Glomerular endothelial cell (primary cell): ENCODE measurements at regions not wholly inside any gene's neighbourhood (a gene's known extent, or its start where the extent isn't known, plus 50 kb on each side); places are given as distances from the start of the nearest gene placed in this dataset.
"Not testable (repeated sequence)": the region's sequence is repeated elsewhere in the genome, so short reads cannot be mapped to it uniquely, and the experiment has no call there.

Experiments
- DNase-seq: peaks from one replicate; pipeline ENCODE4 v3.0.0-alpha.2; 2011; ENCODE audit warnings: low read depth, low spot score; ENCODE audit errors: extremely low read depth

- not testable (repeated sequence) for DNase-seq
Observed at GRCh38 chr11:87885084-87885483, 290.2 kb downstream of the RAB38 start.

DNA sequence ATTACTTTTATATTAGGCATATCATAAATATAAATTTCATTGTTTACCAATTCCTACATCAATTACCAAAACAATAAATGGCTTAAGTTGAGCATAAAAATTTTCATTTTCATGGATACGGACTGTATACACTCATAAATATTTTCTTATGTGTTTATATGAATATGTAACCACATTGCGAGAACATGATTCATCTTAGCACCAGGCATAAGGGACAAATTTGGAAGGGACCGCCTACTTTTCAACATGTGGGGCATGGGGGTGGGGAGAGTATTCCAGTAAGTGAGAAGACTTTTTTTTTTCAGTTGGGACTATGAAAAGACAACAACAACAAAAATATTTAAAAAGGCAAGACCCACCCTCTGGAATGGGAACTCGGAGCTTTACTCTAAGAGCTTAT, 296.1 kb downstream of the RAB38 start:
- no peak for DNase-seq

DNA sequence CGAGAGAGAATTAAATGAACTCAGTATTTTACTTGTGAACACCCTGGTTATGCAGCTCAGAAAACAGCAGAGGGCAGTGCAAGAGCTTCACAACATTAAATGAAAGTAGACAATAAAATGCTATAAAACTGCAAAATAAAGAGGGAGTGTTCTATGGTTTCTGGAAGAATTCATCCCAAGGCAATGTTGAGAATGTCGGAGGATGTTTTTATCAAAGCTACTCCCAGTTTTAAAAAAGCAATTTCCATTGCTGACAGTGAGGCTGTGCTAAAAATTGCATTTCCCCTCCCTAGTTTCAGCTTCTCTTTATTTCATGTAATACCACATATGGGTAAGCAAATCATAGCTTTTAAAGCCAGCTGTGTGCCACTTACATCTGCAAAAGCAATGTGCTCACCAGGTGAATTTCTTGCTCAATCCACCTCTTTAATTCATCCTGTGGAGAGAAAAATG, 296.8 kb downstream of the RAB38 start:
- DNase-seq = peak; percentile 25

- DNase-seq = no peak
Observed at GRCh38 chr11:87871056-87871455, 304.2 kb downstream of the RAB38 start.

DNA sequence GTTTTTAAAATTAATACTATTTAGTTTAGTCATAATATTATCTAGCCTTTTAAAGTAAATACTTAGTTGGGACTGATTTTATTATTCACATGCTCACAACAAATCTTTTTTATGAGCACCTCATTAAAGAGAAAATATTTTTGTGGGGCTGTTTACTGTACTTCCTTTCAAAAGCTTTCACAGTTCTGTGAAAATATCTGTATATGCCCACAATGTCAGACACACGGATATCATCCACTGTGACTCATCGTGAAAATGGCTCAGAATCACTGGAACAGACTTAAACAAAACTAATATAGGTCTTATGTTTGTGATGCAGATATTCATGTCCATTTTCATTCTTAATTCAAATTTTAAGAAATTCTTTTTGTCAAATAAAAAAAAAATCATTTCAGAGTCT, 305.2 kb downstream of the RAB38 start:
- DNase-seq = no peak

DNA sequence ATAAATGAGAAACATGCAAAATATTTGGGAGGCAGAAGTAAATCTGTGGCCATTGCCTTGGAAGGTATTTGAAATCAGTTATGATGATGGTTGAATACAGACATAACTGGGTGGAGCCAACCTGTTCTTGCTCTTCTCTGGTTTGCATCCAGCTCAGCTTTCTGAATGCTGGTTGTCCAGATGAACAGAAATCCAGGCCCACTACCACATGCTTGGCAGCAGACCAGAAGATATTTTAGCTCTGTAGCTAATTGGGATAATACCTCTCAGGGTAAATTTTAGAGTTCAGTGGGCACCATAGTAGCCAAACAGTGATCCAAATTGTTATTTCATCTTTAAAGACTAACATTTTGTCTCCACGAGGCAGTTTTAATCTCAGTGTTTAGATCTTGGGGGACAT, 308.3 kb downstream of the RAB38 start:
- DNase-seq = no peak

DNA sequence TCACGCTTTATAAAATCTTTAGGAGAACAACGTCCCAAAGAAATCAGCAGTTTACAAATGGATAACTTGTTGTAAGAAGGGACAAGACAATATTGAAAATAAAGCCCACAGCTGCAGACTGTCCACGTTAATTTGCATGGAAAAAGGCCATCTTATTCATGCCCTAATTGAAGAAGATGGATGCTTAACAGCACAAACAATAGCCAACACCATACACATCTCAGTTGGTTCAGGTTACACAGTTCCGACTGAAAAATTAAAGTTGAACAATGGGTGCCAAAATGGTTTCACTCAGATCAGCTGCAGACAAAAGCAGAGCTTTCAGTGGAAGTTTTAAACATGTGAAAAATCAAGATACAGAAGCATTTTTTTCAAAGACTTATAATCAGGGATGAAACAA, 314.2 kb downstream of the RAB38 start:
- no peak for DNase-seq

GRCh38 chr11:87859636-87860035, 315.6 kb downstream of the RAB38 start:
- DNase-seq = no peak

- no peak for DNase-seq
Observed at GRCh38 chr11:87851827-87852226, 323.4 kb downstream of the RAB38 start.

GRCh38 chr11:87851234-87851633, 324.0 kb downstream of the RAB38 start:
- DNase-seq = no peak

GRCh38 chr11:87849216-87849615, 326.0 kb downstream of the RAB38 start:
- no peak for DNase-seq

DNA sequence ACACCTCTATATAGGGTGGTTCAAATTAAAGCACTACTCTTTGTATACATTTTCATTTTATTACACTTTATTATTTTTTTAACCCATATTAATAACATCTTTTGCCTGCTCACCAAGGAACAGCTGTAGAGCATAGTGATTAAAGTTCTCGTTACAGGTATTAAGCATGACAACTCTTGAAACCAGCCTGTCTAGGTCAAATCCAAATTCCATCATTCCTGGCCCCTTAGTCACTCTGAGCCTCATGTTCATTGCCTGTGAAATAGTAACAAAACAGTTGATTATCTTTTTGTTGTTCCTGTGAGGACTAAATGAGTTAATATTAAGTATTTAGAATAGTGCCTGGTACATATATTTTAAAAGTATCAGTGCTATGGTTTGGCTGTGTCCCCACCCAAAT, 334.5 kb downstream of the RAB38 start:
- DNase-seq = no peak

GRCh38 chr11:87832211-87832610, 343.0 kb downstream of the RAB38 start:
- DNase-seq = no peak

DNA sequence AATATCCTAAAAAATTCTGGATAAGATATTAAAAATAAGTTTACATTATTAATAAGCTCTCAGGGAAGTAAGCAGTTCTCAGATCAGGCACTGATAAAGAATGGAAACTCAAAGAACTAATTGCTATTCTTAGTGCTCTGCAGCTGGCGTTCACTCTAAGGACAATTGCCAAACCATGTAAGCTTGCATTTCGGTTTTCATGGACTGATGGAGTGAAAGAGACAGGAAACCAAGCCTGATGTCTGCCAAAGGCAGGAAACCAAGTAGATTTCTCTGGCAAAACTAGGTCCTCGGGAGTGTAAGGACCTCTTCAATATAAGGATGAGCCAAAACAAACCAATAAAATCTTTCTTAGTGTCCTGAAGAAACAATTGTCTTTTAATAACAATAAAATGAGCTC, 355.2 kb downstream of the RAB38 start:
- DNase-seq = no peak

DNA sequence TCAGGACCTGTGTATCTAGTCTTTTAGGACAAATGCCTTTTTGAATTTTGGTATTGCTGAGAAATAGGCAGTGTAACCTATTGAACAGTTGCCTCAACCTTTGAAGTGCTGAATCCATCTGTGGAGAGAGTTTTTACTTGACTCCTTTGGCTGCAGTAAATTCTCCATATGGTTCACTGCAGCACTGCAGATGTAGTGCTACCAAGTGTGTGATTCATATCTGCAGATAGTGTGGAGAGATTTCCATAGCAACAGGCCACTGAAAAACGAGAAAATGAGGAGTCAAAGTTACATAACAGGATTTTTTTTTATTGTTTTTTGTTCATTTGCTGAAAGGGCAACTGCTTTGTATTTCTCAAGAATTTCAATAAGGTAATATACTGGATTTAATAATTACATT, 356.1 kb downstream of the RAB38 start:
- no peak for DNase-seq

- no peak for DNase-seq
Observed at GRCh38 chr11:87812571-87813365, 362.5 kb downstream of the RAB38 start.

GRCh38 chr11:87810486-87810885, 364.8 kb downstream of the RAB38 start:
- no peak for DNase-seq

- no peak for DNase-seq
Observed at GRCh38 chr11:87809256-87809655, 366.0 kb downstream of the RAB38 start.

DNA sequence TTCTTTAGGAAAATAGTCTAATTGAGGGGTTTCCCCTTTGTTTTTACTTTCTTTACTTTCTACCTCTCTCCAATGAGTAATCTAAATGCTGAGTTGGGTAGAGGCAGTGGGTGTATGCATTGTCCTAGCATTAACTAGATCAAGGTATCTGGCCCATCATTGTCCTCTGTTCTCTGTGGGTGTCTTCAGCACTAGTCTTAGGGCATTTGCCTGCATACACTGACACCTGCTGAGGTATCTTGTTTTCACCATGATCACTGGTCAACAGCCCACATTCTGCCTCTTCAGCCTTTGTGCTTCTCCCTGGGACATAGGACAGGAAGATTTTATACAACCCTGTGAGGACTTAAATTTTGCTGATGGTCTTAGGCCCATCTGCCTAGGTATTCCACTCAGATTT, 371.1 kb downstream of the RAB38 start:
- no peak for DNase-seq

GRCh38 chr11:87803748-87804147, 371.5 kb downstream of the RAB38 start:
- DNase-seq = no peak

DNA sequence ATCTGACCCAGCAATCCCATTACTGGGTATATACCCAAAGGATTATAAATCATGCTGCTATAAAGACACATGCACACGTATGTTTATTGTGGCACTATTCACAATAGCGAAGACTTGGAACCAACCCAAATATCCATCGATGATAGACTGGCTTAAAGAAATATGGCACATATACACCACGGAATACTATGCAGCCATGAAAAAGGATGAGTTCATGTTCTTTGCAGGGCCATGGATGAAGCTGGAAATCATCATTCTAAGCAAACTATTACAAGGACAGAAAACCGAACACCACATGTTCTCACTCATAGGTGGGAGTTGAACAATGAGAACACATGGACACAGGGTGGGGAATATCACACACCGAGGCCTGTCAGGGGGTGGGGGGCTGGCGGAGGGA, 390.4 kb downstream of the RAB38 start:
- DNase-seq = not testable (repeated sequence)

DNA sequence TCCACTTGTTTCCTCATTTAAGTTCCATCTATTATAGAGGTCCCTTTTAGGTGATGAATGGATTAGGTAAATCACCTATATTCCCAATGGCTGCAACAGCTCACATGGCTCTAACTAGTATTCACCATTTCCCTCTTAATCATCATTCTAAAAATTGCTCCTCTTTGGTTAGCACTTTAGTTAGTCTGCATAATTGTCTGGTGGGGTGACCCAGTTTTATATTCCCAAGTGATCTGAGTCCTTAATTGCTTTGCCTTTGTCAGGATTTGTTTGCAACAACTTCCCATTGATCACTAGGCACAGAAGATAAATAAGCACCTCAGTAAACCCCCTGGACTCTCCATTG, 395.2 kb downstream of the RAB38 start:
- no peak for DNase-seq
